Activated CD8-positive, alpha-beta T cell treated with anti-CD3 and anti-CD28 coated beads for 36 hours (primary cell): ENCODE measurements at regions not wholly inside any gene's neighbourhood (a gene's known extent, or its start where the extent isn't known, plus 50 kb on each side); places are given as distances from the start of the nearest gene placed in this dataset.

Experiments
- ATAC-seq: fragments of 200-7000 bp; cut with Tn5 transposase; one replicate; pipeline ENCODE4 v1.10.0; 2021; ENCODE audit warnings: mild to moderate bottlenecking, moderate library complexity
- CTCF ChIA-PET: fragments of 350-600 bp; sonication (Branson Sonifier 250); formaldehyde crosslinking; loops from one replicate; lab custom pipeline; 2021; ENCODE audit warnings: antibody characterized with exemption; lab: Charles Lee
- POLR2A ChIA-PET: fragments of 350-600 bp; sonication (Branson Sonifier 250); formaldehyde crosslinking; loops from one replicate; lab custom pipeline; 2021; ENCODE audit warnings: antibody characterized with exemption; lab: Charles Lee
- DNase-seq: peaks from one replicate; pipeline ENCODE4 v3.0.0-alpha.2; 2020
- H3K27ac Mint-ChIP-seq: one replicate; pipeline ENCODE4 v1.8.0; 2021; ENCODE audit warnings: mild to moderate bottlenecking, mixed read lengths
- H3K27me3 Mint-ChIP-seq: one replicate; pipeline ENCODE4 v1.8.0; 2021; ENCODE audit warnings: mixed read lengths
- H3K36me3 Mint-ChIP-seq: one replicate; pipeline ENCODE4 v1.8.0; 2021; ENCODE audit warnings: low read depth, mixed read lengths
- H3K4me1 Mint-ChIP-seq: one replicate; pipeline ENCODE4 v1.8.0; 2021; ENCODE audit warnings: low read depth, mixed read lengths
- H3K4me3 Mint-ChIP-seq: one replicate; pipeline ENCODE4 v1.8.0; 2021; ENCODE audit warnings: mild to moderate bottlenecking, moderate library complexity, mixed read lengths
- H3K9me3 Mint-ChIP-seq: one replicate; pipeline ENCODE4 v1.8.0; 2021; ENCODE audit warnings: mixed read lengths
- intact Hi-C: fragments of 100-400 bp; cut with micrococcal nuclease; formaldehyde crosslinking; loops from one replicate; pipeline ENCODE4 v1.10.0; 2022
- TF ChIP-seq, protein P1 (sequence below): fragments of 200-600 bp; IDR thresholded peaks from one replicate; pipeline ENCODE4 v1.8.0; 2022; ENCODE audit warnings: antibody characterized with exemption, mild to moderate bottlenecking

DNA sequence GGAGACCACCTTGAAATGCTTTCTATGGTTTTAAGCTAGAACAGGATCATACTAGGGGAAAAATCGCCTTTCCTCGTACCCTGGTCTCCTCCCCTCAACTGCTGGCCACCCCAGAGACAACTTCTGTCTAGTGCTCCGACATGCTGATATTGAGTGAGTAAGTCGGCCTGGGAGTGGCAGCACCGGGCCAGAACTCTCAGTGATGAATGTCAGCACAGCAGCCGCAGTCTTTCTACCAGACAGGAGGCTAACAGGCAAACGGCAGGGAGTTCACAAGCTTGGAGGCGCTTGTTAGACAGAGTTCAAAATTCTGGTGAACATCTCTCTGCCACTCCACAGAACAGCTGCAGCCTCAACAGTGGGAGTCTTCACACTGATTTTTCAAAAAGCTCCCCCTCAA lies 716.9 kb downstream of the ADGRL2 start:
- H3K27me3 Mint-ChIP-seq = no peaks in the 10 kb centered on the region
- no peaks in the 10 kb centered on the region for H3K36me3 Mint-ChIP-seq
- peaks cover 2% of the 10 kb centered on the region for H3K9me3 Mint-ChIP-seq
- H3K27ac Mint-ChIP-seq = no peak overlapping the region
- DNase-seq (no peak), ATAC-seq (no peak)
- no peak overlapping the region for H3K4me3 Mint-ChIP-seq
- CTCF ChIA-PET = no interaction called here
- TF ChIP-seq, protein P1, sequence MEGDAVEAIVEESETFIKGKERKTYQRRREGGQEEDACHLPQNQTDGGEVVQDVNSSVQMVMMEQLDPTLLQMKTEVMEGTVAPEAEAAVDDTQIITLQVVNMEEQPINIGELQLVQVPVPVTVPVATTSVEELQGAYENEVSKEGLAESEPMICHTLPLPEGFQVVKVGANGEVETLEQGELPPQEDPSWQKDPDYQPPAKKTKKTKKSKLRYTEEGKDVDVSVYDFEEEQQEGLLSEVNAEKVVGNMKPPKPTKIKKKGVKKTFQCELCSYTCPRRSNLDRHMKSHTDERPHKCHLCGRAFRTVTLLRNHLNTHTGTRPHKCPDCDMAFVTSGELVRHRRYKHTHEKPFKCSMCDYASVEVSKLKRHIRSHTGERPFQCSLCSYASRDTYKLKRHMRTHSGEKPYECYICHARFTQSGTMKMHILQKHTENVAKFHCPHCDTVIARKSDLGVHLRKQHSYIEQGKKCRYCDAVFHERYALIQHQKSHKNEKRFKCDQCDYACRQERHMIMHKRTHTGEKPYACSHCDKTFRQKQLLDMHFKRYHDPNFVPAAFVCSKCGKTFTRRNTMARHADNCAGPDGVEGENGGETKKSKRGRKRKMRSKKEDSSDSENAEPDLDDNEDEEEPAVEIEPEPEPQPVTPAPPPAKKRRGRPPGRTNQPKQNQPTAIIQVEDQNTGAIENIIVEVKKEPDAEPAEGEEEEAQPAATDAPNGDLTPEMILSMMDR = no peak
- H3K4me1 Mint-ChIP-seq = no peaks in the 10 kb centered on the region
- intact Hi-C loops = no loop called here
- POLR2A ChIA-PET = no interaction called here

DNA sequence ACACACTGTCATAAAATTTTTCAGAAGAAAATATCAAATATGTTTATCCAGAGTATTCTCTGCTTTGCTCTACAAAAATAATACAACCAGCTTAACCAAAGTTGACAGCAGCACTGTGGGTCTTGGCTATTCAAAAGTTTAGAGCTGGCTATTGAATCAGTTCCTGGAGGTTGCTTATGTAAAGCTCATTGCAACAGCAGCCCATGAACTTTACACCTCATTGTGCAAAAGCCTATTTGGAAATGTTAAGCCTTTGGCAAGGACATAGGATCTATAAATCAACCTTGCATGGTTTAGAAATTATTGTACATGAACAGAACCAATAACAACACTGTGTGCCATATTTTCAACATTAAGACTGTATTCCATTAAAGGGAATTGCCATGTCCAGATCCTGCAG lies 714.9 kb downstream of the ADGRL2 start:
- H3K9me3 Mint-ChIP-seq = peaks cover 2% of the 10 kb centered on the region
- TF ChIP-seq, protein P1 = no peak
- ATAC-seq = no peak

DNA sequence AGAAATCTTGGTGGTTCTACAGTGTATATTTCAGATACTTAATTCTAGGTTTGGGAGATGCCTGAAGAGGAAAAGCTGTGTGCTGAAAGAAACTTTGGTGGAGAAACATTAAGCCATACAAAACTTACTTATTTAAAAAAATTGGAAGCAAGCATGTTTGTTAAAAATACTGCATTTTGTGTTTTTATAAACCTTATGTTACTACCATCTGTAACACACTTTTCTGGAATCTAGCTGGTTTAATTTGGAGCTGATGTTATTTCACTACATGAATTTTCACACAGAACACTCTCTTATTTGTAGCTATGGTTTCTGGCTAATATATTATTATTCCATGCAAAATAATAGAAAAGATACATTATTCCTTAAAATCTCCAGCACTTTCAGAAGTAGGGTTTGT lies 710.7 kb downstream of the ADGRL2 start:
- intact Hi-C loops = no loop called here
- TF ChIP-seq, protein P1 = no peak
- Mint-ChIP-seq H3K4me1 (no peaks in the 10 kb centered on the region), H3K27me3 (no peaks in the 10 kb centered on the region), H3K9me3 (peaks cover 2% of the 10 kb centered on the region), H3K36me3 (no peaks in the 10 kb centered on the region), H3K4me3 (no peak overlapping the region), H3K27ac (no peak overlapping the region)
- ChIA-PET POLR2A (interaction anchor here (0.6 kb wide), 1 partner anchor 28 kb away, joined by 3 read pairs; no protein-coding TSS in a partner anchor), CTCF (no interaction called here)
- no peak for ATAC-seq
- DNase-seq = no peak

More for the DNA sequence above, 714.9 kb downstream of the ADGRL2 start:
- ChIA-PET POLR2A (no interaction called here), CTCF (no interaction called here)
- Mint-ChIP-seq H3K4me3 (no peak overlapping the region), H3K27ac (no peak overlapping the region), H3K36me3 (no peaks in the 10 kb centered on the region), H3K27me3 (no peaks in the 10 kb centered on the region), H3K4me1 (no peaks in the 10 kb centered on the region)
- intact Hi-C loops = no loop called here
- no peak for DNase-seq

DNA sequence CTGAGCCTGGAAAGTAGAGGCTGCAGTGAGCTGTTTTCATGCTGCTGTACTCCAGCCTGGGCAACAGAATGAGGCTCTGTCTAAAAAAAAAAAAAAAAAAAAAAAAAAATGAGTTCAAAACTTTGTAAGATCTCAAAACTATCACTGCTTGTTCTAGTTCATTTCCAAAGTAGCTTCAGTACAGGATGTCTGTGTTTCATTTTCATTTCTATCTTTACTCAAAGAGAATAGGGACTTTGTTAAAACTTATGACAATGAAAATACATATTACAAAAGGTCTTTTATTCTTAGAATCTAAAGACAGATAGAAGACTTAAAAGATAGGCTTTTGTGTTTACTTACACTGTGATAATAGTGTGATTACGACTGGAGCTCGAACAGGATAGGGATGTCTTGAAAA lies 709.7 kb downstream of the ADGRL2 start:
- DNase-seq = no peak
- ChIA-PET CTCF (no interaction called here), POLR2A (interaction anchor here (0.6 kb wide), 1 partner anchor 108 kb away, joined by 3 read pairs; no protein-coding TSS in a partner anchor)

DNA sequence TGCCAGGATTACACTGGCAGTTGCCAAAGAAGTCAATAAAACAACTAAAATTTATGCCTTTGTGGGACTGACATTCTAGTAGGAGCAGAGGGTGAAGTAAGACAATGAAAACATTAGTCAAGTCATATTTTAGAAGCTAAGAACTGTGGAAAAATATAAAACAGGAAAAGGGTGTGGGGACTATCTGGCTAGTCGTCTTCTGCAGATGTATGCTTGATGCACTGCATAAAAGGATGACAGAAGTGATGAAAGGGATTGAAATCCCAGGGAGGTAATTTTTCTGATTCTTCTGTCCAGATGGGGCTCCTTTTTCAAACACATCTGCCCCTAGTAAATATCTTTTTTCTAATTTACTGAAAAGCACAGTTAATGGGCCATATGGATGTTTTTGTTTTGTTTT lies 706.3 kb downstream of the ADGRL2 start:
- ATAC-seq (no peak), DNase-seq (no peak)
- Mint-ChIP-seq H3K27ac (no peak overlapping the region), H3K4me1 (no peaks in the 10 kb centered on the region), H3K27me3 (peaks cover 2% of the 10 kb centered on the region), H3K9me3 (no peaks in the 10 kb centered on the region), H3K36me3 (no peaks in the 10 kb centered on the region), H3K4me3 (no peak overlapping the region)
- ChIA-PET CTCF (no interaction called here), POLR2A (no interaction called here)
- intact Hi-C loops = no loop called here
- TF ChIP-seq, protein P1 = no peak

More for the DNA sequence above, 709.7 kb downstream of the ADGRL2 start:
- TF ChIP-seq, protein P1 = no peak
- Mint-ChIP-seq H3K4me3 (no peak overlapping the region), H3K9me3 (peaks cover 2% of the 10 kb centered on the region), H3K4me1 (no peaks in the 10 kb centered on the region), H3K27me3 (no peaks in the 10 kb centered on the region), H3K27ac (no peak overlapping the region), H3K36me3 (no peaks in the 10 kb centered on the region)
- intact Hi-C loops = no loop called here
- ATAC-seq = no peak
